Breast epithelium (tissue), 4 donors: ENCODE measurements at regions not wholly inside any gene's neighbourhood (a gene's known extent, or its start where the extent isn't known, plus 50 kb on each side); places are given as distances from the start of the nearest gene placed in this dataset.

Source experiments
- DNase-seq, 2 donors: peaks; one replicate each; pipeline ENCODE4 v3.0.0-alpha.2; 2019; ENCODE audit warnings: low spot score in 2 of 2
- H3K27ac ChIP-seq, 2 donors: fragments of 200-600 bp; sonication (generic) in 1 of 2; one replicate each; pipeline ENCODE4 v1.5.1; 2016 to 2019; ENCODE audit warnings: mild to moderate bottlenecking in 1 of 2
- H3K27me3 ChIP-seq, 2 donors: fragments of 200-600 bp; sonication (generic) in 1 of 2; one replicate each; pipeline versions ENCODE4 v1.5.1 to v1.6.0; 2017 to 2019; ENCODE audit warnings: control low read depth in 1 of 2, mild to moderate bottlenecking in 1 of 2
- H3K36me3 ChIP-seq: fragments of 200-600 bp; one replicate; pipeline ENCODE4 v1.5.1; 2019
- H3K4me1 ChIP-seq, 2 donors: fragments of 200-600 bp; sonication (generic); one replicate each; pipeline ENCODE4 v1.5.1; 2016 to 2019; ENCODE audit warnings: control low read depth in 1 of 2
- H3K4me3 ChIP-seq, 3 donors: fragments of 200-600 bp; sonication (generic); 1 replicate in 2 of 3; 2 replicates in 1 of 3; pipeline ENCODE4 v1.5.1; 2016 to 2019; ENCODE audit warnings: mild to moderate bottlenecking in 3 of 3, moderate library complexity in 2 of 3
- H3K9me3 ChIP-seq, 2 donors: fragments of 200-600 bp; sonication (generic) in 1 of 2; one replicate each; pipeline ENCODE4 v1.5.1; 2016 to 2019; ENCODE audit warnings: control low read depth in 1 of 2
- POLR2A ChIP-seq: fragments of 450-650 bp; IDR thresholded peaks from one replicate; pipeline ENCODE4 v1.6.1; 2016; ENCODE audit warnings: antibody characterized with exemption, mild to moderate bottlenecking, moderate library complexity
- POLR2AphosphoS5 ChIP-seq, 3 donors: sonication (generic); formaldehyde crosslinking; IDR thresholded peaks; one replicate each; pipeline ENCODE4 v1.6.1; 2017; ENCODE audit warnings: antibody characterized with exemption in 3 of 3
- intact Hi-C: fragments of 100-400 bp; cut with DNase I; formaldehyde crosslinking; loops from one replicate; pipeline ENCODE4 v1.15.1; 2023; ENCODE audit warnings: low total_unique reads
- TF ChIP-seq, protein P1 (sequence below), 3 donors: fragments of 450-650 bp; IDR thresholded peaks; one replicate each; pipeline ENCODE4 v1.5.1; 2016 to 2017; ENCODE audit warnings: antibody characterized with exemption in 3 of 3, mild to moderate bottlenecking in 3 of 3, moderate library complexity in 3 of 3

GRCh38 chr12:42640391-42640790 is 50.8 kb upstream of the PRICKLE1 start:
- H3K4me1 ChIP-seq, result no peaks in the 10 kb centered on the region
- no peak for DNase-seq
- no peak for TF ChIP-seq POLR2AphosphoS5 (IDR thresholded peaks at IDR 0.05)
- TF ChIP-seq POLR2A, result no peak
- TF ChIP-seq, protein P1, sequence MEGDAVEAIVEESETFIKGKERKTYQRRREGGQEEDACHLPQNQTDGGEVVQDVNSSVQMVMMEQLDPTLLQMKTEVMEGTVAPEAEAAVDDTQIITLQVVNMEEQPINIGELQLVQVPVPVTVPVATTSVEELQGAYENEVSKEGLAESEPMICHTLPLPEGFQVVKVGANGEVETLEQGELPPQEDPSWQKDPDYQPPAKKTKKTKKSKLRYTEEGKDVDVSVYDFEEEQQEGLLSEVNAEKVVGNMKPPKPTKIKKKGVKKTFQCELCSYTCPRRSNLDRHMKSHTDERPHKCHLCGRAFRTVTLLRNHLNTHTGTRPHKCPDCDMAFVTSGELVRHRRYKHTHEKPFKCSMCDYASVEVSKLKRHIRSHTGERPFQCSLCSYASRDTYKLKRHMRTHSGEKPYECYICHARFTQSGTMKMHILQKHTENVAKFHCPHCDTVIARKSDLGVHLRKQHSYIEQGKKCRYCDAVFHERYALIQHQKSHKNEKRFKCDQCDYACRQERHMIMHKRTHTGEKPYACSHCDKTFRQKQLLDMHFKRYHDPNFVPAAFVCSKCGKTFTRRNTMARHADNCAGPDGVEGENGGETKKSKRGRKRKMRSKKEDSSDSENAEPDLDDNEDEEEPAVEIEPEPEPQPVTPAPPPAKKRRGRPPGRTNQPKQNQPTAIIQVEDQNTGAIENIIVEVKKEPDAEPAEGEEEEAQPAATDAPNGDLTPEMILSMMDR (IDR thresholded peaks at IDR 0.05), result no peak
- intact Hi-C loops, result no loop called here
- no peak overlapping the region for H3K27ac ChIP-seq
- no peaks in the 10 kb centered on the region for H3K36me3 ChIP-seq
- H3K4me3 ChIP-seq, result no peak overlapping the region
- H3K27me3 ChIP-seq, result no peaks in the 10 kb centered on the region
- H3K9me3 ChIP-seq, result no peaks in the 10 kb centered on the region

DNA sequence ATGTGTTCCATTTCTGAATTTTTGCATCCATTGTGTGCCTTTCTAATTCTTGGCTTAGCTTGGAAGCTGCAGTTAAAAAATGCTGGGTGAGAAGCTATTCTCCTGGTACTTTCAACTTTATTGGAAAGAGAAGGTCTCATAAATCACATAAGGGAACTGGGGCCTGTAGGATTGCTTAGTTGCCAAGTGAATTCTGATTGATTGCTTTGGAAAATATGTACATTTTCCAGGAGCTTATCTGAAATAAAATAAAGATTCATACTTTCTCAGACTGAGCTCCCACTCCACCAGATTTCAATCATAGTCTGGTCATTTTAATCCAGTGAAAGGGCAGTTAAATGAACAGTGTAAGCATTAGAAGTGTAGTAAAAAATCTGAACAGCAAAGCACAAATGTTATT is 50.0 kb upstream of the PRICKLE1 start:
- no peaks in the 10 kb centered on the region for H3K9me3 ChIP-seq
- no peak overlapping the region for H3K4me3 ChIP-seq
- DNase-seq, result no peak
- intact Hi-C loops, result no loop called here
- no peaks in the 10 kb centered on the region for H3K27me3 ChIP-seq
- H3K4me1 ChIP-seq, result no peaks in the 10 kb centered on the region
- H3K27ac ChIP-seq, result no peak overlapping the region
- no peaks in the 10 kb centered on the region for H3K36me3 ChIP-seq
- TF ChIP-seq POLR2A (no peak), POLR2AphosphoS5 (IDR thresholded peaks at IDR 0.05) (no peak)
- TF ChIP-seq, protein P1 (IDR thresholded peaks at IDR 0.05), result no peak
